ENCODE measurements at regions not wholly inside any gene's neighbourhood (a gene's known extent, or its start where the extent isn't known, plus 50 kb on each side); places are given as distances from the start of the nearest gene placed in this dataset.
"Not testable (repeated sequence)": the region's sequence is repeated elsewhere in the genome, so short reads cannot be mapped to it uniquely, and the experiment has no call there.

GRCh38 chr5:66425842-66426241 lies 170.4 kb upstream of the MAST4 start:
- no peak for DNase-seq

- no peak for DNase-seq
These were observed 169.7 kb upstream of the MAST4 start for GRCh38 chr5:66426259-66427138.

- no peak for DNase-seq
These were observed 169.1 kb upstream of the MAST4 start for GRCh38 chr5:66427139-66427442.

- DNase-seq = no peak
These were observed 159.5 kb upstream of the MAST4 start for GRCh38 chr5:66436721-66437120.

- DNase-seq = no peak
These were observed 158.1 kb upstream of the MAST4 start for GRCh38 chr5:66438087-66438486.

- DNase-seq = no peak
These were observed 157.5 kb upstream of the MAST4 start for GRCh38 chr5:66438696-66439095.

GRCh38 chr5:66440202-66440680 lies 156.0 kb upstream of the MAST4 start:
- DNase-seq = no peak

- no peak for DNase-seq
These were observed 154.8 kb upstream of the MAST4 start for GRCh38 chr5:66441351-66441750.

GRCh38 chr5:66442951-66443445 lies 153.2 kb upstream of the MAST4 start:
- no peak for DNase-seq

- no peak for DNase-seq
These were observed 152.6 kb upstream of the MAST4 start for GRCh38 chr5:66443462-66444130.

GRCh38 chr5:66448070-66448469 lies 148.1 kb upstream of the MAST4 start:
- DNase-seq = not testable (repeated sequence)

- DNase-seq = no peak
These were observed 146.0 kb upstream of the MAST4 start for GRCh38 chr5:66450237-66450636.

- DNase-seq = no peak
These were observed 145.2 kb upstream of the MAST4 start for GRCh38 chr5:66450988-66451387.

- DNase-seq = no peak
These were observed 144.1 kb upstream of the MAST4 start for GRCh38 chr5:66452109-66452508.

- DNase-seq = no peak
These were observed 141.8 kb upstream of the MAST4 start for GRCh38 chr5:66454186-66455078.

GRCh38 chr5:66459728-66460127 lies 136.5 kb upstream of the MAST4 start:
- DNase-seq = no peak

- no peak for DNase-seq
These were observed 128.6 kb upstream of the MAST4 start for GRCh38 chr5:66467564-66467963.

- no peak for DNase-seq
These were observed 126.5 kb upstream of the MAST4 start for GRCh38 chr5:66469684-66470083.

GRCh38 chr5:66472010-66472409 lies 124.2 kb upstream of the MAST4 start:
- no peak for DNase-seq

GRCh38 chr5:66475731-66476130 lies 120.5 kb upstream of the MAST4 start:
- DNase-seq = no peak

- no peak for DNase-seq
These were observed 118.6 kb upstream of the MAST4 start for GRCh38 chr5:66477596-66477995.

GRCh38 chr5:66494437-66494836 lies 101.8 kb upstream of the MAST4 start:
- no peak for DNase-seq

GRCh38 chr5:66498791-66499207 lies 97.4 kb upstream of the MAST4 start:
- no peak for DNase-seq

Measured in NCI-H1105 (cell line).